Mammary epithelial cell (primary cell): ENCODE measurements at regions not wholly inside any gene's neighbourhood (a gene's known extent, or its start where the extent isn't known, plus 50 kb on each side); places are given as distances from the start of the nearest gene placed in this dataset.
"Not testable (repeated sequence)": the region's sequence is repeated elsewhere in the genome, so short reads cannot be mapped to it uniquely, and the experiment has no call there.

Experiments used
- EZH2 ChIP-seq: IDR thresholded peaks from 2 replicates; pipeline ENCODE4 v1.6.1; 2012; ENCODE audit warnings: low read length, inconsistent platforms, borderline replicate concordance
- TF ChIP-seq, protein P1 (sequence below), 2 donors: IDR thresholded peaks in 1 of 2; conservative IDR thresholded peaks in 1 of 2; 2 replicates each; pipeline ENCODE4 v1.5.1; 2011 to 2012; ENCODE audit warnings: inconsistent platforms in 2 of 2, low read length in 2 of 2, mild to moderate bottlenecking in 2 of 2, control low read depth in 1 of 2, low read depth in 1 of 2; ENCODE audit not compliant: insufficient read depth in 1 of 2; ENCODE audit errors: extremely low read depth in 1 of 2

DNA sequence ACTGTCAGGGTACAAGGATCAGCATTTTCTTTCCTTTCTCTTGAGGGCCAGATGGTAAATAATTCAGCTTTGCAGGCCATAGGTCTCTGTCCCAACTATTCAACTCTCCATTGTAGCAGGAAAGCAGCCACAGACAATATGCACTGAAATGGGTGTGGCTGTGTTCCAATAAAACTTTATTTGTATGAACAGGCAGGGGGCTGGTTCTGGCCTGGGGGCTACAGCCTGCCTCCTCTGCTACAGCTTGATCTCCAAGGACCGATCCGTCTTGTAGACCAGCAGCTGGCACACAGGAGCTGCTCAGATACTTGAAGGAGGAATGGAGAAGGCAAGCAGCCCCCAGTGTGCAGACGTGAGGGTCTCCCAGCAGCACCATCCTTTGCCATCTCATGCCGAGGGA lies 127.1 kb downstream of the OTOP1 start:
- TF ChIP-seq EZH2, result not testable (repeated sequence)
- TF ChIP-seq, protein P1, sequence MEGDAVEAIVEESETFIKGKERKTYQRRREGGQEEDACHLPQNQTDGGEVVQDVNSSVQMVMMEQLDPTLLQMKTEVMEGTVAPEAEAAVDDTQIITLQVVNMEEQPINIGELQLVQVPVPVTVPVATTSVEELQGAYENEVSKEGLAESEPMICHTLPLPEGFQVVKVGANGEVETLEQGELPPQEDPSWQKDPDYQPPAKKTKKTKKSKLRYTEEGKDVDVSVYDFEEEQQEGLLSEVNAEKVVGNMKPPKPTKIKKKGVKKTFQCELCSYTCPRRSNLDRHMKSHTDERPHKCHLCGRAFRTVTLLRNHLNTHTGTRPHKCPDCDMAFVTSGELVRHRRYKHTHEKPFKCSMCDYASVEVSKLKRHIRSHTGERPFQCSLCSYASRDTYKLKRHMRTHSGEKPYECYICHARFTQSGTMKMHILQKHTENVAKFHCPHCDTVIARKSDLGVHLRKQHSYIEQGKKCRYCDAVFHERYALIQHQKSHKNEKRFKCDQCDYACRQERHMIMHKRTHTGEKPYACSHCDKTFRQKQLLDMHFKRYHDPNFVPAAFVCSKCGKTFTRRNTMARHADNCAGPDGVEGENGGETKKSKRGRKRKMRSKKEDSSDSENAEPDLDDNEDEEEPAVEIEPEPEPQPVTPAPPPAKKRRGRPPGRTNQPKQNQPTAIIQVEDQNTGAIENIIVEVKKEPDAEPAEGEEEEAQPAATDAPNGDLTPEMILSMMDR (conservative IDR thresholded peaks at IDR 0.05 in 1 of 2, IDR thresholded peaks at IDR 0.05 in 1 of 2; ENCODE audit: extremely low read depth in 1 of 2, insufficient read depth in 1 of 2, low read depth in 1 of 2, low read length in 2 of 2), result not testable (repeated sequence)
